GM20000 (cell line): ENCODE measurements at regions not wholly inside any gene's neighbourhood (a gene's known extent, or its start where the extent isn't known, plus 50 kb on each side); places are given as distances from the start of the nearest gene placed in this dataset.
"Not testable (repeated sequence)": the region's sequence is repeated elsewhere in the genome, so short reads cannot be mapped to it uniquely, and the experiment has no call there.

ENCODE experiments used
- DNase-seq: peaks from one replicate; pipeline ENCODE4 v3.0.0; 2012; ENCODE audit warnings: low spot score
- TF ChIP-seq, protein P1 (sequence below): IDR thresholded peaks from 2 replicates; pipeline ENCODE4 v1.5.1; 2012; ENCODE audit warnings: mild to moderate bottlenecking, control low read depth; ENCODE audit errors: extremely low read depth, missing control alignments

DNA sequence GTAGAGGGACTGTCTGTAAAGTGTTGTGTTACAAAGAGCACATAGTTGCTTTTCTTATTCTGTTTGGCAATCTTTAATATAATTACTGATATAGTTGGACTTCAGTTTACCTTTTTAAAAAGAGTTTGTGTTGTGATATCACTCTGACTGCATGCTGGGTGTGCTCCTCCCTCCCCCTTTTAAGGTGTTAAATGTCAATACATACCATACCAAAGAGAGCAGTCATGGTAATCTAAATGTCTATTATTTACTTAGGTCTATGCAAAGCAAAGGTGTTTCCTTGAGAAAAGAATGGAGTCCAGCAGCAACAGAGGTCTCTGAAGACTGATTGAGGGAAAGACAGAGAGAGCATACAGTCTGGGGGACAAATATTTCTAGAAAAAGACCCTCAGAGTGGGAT, 275.1 kb upstream of the NRP1 start:
- TF ChIP-seq, protein P1, sequence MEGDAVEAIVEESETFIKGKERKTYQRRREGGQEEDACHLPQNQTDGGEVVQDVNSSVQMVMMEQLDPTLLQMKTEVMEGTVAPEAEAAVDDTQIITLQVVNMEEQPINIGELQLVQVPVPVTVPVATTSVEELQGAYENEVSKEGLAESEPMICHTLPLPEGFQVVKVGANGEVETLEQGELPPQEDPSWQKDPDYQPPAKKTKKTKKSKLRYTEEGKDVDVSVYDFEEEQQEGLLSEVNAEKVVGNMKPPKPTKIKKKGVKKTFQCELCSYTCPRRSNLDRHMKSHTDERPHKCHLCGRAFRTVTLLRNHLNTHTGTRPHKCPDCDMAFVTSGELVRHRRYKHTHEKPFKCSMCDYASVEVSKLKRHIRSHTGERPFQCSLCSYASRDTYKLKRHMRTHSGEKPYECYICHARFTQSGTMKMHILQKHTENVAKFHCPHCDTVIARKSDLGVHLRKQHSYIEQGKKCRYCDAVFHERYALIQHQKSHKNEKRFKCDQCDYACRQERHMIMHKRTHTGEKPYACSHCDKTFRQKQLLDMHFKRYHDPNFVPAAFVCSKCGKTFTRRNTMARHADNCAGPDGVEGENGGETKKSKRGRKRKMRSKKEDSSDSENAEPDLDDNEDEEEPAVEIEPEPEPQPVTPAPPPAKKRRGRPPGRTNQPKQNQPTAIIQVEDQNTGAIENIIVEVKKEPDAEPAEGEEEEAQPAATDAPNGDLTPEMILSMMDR = no peak
- DNase-seq = no peak

DNA sequence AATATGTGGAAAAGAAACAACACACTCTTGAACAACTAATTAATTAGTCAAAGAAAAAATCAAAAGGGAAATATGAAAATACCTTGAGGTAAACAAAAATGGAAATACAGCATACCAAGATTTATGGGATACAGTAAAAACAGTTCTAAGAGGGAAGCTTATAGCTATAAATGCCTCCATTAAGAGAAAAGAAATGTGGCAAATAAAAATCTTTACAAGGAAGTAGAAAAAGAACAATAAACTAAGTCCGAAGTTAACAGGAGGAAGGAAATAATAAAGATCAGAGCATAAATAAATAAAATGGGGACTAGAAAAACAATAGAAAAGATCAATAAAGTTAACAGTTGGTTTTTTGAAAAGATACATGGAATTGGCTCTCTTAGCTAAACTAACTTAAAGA, 267.8 kb upstream of the NRP1 start:
- TF ChIP-seq, protein P1 = no peak
- DNase-seq = no peak

DNA sequence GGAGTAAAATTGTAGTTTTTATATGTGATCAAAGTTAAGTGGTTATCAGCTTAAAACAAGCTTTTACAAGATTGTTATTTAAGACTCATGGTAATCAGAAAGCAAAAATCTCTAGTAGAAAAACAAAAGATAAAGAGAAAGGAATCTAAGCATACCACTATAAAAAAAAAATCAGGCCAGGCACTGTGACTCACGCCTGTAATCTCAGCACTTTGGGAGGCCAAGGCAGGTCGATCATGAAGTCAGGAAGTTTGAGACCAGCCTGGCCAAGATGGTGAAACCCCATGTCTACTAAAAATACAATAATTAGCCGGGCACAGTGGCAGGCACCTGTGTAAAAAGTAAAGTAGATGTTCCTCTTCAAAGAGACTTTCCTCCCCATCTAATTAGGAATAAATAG, 265.9 kb upstream of the NRP1 start:
- TF ChIP-seq, protein P1 = no peak
- no peak for DNase-seq

DNA sequence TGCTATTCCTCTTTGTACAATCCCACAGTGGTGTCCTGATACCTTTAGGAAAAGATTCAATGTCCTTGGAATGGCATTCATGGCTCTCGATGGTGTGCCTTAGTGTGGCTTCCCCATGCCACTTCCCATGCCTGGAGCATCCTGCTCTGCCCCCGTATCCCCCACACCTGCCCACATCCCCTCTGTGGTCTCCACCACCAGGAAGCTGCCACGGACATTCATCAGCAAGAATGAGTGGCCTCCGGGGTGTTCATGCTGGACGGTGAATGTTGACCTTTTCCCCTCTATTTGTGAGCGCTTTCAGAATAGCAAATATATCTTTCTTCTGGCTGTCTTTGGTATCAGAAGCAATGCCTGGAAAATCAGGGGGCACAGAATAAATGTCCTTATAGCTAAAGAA, 262.0 kb upstream of the NRP1 start:
- no peak for DNase-seq
- TF ChIP-seq, protein P1 = no peak

DNA sequence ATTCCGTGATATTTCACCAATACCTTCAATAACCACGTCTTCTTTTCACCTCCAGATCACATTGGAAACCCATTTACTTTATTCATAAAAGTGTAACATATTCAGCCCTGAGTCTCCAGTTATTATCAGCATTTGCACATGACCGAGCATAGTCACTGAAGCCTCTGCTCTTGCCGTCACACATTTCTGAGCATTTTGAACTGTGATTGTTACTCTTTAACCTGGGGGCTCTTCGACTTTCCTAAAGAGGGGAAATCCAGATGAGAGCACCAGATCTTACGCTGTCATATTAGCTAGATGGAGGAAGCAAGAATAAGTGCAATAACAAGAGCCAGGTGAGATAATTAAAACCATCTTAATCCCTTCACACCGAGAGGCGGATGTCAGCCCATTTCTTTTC, 260.0 kb upstream of the NRP1 start:
- DNase-seq = no peak
- TF ChIP-seq, protein P1 = no peak

DNA sequence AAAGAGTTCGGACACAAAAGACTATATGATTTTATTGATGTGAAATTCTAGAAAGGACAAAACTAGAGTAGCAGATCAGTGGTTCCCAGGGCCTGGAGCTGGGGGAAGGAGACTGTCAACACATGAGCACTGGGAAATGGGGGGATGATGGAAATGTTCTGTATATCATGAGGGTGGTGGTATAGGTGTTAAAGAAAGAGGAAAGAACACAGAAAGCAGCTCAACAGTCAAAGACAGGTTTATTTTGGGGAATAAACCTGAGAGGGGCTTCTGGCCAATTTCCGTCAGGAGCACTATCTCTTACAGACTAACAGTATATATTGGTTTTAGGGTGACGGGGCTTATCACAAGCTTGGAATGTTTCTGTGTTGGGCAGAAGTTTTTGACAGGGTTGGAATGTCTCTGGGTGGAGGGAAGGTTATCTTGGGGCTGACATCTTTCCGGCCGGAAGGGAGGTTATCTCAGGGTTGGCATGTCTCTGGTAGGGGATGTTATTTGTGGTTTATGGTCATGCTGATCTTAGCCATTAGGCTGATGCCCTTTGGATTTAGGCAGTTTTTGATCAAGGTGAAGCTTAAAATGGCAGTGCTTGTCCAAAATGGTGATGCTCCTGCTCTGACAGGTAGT, 254.6 kb upstream of the NRP1 start:
- TF ChIP-seq, protein P1 = no peak
- DNase-seq = no peak

DNA sequence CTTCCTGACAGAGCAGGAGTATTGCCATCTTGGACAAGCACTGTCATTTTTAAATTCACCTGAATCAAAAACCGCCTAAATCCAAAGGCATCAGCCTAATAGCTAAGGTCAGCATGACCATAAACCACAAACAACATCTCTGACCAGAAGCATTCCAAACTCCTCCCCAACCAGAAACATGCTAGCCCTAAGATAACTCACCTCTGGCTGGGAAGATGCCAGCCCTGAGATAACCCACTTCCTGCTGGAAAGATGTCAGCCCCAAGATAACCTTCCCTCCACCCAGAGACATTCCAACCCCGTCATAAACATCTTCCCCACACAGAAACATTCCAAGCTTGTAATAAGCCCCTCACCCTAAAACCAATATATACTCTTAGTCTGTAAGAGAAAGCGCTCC, 250.1 kb upstream of the NRP1 start:
- DNase-seq = not testable (repeated sequence)

DNA sequence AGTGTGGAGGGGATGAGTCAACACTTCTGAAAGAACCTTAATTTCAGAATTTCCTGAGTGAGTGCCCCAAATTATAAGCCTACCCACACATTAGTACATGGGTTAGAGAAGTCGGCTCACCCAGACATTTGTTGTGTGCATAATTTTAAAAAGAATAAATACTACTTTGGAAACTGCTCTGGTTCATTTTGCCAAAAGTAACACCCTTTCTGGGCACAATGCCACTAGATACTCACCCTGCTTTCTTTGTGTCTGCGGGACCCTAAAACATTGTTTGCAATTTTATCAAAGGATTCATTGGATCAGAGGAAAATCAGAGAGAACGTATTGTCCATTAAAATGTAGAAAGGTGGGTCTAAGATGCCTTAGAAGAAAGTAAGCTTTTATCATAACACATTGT, 245.5 kb upstream of the NRP1 start:
- TF ChIP-seq, protein P1 = no peak
- DNase-seq = no peak
